AG08396 (cell line): ENCODE measurements at regions not wholly inside any gene's neighbourhood (a gene's known extent, or its start where the extent isn't known, plus 50 kb on each side); places are given as distances from the start of the nearest gene placed in this dataset.

Experiments
- DNase-seq: peaks from one replicate; pipeline ENCODE4 v3.0.0; 2012; ENCODE audit warnings: low spot score, mixed read lengths

- no peak for DNase-seq
Measured at GRCh38 chr1:163406772-163407171, 85.0 kb downstream of the NUF2 start.

DNA sequence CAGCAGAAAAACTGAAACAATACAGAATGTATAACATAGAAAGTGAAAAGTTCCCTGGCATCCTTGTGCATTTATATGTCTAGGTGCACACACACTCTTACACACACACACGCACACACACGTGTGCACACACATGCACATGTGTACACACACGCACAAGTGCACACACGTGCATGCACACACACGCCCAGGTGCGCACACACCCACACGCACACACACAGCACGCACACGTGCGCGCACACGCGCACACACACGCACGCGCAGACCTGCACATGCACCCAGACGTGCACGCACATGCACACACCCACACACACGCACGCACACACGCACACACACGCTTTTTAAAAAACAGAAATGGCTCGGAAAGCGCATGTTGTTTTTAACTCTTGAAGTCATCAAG is 86.5 kb downstream of the NUF2 start:
- DNase-seq: no peak

GRCh38 chr1:163410073-163410999 is 88.6 kb downstream of the NUF2 start:
- peak; percentile 44 for DNase-seq

- no peak for DNase-seq
Measured at GRCh38 chr1:163412221-163412620, 90.5 kb downstream of the NUF2 start.

DNA sequence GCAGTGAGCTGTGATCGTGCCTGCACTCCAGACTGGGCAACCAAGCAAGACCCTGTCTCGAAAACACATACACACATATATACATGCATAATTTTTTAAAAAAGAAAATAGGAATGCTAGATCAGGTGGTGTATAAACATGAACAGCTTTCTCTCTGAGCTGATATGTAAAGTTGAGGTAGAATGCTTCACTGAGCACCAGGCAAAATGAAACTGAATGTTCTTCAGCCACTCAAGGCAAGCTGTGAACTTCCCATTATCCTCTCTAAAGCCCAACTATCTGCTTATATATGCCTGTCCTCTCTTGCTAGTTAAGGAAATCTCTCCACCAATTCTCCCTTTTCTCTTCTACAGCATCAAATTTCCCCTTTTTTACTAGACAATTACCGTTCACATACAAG is 93.0 kb downstream of the NUF2 start:
- no peak for DNase-seq

DNA sequence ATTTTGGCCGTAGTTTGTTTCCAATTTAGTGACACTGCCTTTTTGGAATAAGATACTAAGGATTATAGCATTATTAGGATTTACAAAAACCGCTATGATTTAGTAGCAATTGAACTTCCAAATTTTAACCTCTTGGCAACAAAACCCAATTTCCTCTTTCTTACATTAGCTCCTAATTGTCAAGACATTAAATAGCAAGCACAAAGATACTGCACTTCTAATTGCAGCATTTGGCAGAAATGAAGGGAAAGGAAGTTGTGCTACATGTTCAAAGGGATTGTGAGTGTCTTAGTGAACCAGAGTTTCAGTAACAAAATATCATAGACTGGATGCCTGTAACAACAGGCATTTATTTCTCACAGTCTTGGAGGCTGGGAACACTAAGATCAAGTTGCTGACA is 99.9 kb downstream of the NUF2 start:
- no peak for DNase-seq

- DNase-seq: no peak
Measured at GRCh38 chr1:163422738-163423404, 101.1 kb downstream of the NUF2 start.

DNA sequence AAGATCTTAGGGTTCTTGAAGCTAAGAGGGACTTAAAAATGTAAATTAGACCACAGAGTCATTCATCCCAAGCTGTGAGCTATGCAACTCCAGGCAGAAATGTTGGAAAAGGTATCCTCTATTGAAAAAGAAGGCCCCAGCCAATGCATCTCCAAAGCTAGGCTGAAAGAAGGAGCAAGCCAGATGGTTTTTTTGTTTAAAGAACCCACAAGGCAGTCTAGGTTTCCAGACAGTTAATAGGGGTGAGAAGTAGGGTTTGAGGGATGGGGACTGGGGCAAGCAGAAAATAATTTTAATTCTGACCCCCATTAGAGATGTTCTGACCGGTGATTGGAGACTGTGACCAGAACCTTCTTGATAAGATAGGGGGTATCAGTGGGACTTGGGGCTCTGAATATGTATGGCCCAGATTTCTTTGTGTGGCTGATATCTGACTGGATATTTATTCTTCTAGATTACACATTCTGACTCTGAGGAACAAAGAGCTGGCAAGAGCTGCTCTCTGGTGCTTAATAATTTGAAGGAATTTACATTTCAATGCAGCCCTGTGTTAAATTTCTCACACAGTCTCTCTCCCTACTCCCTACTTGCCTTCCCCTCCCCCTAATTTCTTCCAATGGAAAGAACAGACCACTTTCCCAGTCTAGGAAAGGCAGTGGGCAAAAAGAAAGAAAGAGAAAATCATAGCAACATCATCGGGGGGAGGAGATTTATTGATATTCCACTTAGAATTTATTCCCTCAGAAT is 104.9 kb downstream of the NUF2 start:
- DNase-seq: no peak

GRCh38 chr1:163427279-163427678 is 105.5 kb downstream of the NUF2 start:
- no peak for DNase-seq

GRCh38 chr1:163436140-163436812 is 114.5 kb downstream of the NUF2 start:
- no peak for DNase-seq

GRCh38 chr1:163439471-163439870 is 117.7 kb downstream of the NUF2 start:
- DNase-seq: no peak

DNA sequence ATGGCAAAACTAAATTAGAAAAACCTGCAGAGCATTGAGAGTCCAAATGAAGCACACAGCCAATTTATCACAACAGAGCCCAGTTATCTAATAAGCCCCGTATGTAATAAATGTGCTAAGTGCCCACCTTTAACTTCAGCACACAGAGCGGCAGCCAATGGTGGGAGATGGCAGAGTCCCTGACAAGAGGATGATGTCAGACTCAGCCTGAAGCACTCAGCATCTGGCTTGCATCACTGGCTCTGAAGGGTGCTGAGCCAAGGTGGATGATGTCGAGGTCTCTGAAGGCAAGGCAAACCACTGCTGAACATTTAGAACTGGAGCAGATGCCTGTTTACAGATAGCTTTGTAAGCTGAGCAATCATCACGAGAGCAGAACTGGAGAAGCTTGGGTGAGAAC is 118.3 kb downstream of the NUF2 start:
- DNase-seq: no peak

GRCh38 chr1:163442231-163442879 is 120.6 kb downstream of the NUF2 start:
- no peak for DNase-seq

DNA sequence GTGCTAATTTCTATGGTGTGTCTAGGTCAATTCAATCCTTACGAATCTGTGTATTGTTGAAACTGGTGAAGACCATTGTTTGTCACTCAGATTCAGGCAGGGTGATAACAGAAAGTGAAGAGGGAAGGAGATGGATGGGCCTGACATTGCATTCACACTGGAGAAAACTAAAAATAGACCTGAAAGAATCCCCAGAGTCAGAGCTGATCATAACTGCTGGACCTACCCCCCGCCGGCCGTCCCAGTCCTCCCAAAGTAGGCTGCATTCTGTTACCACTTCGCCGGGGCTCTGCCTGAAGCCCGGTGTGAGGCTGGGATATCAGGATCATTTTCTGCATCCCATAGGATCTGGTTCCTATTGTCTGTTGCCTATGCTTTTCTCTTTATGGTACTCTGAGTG is 121.1 kb downstream of the NUF2 start:
- DNase-seq: no peak

DNA sequence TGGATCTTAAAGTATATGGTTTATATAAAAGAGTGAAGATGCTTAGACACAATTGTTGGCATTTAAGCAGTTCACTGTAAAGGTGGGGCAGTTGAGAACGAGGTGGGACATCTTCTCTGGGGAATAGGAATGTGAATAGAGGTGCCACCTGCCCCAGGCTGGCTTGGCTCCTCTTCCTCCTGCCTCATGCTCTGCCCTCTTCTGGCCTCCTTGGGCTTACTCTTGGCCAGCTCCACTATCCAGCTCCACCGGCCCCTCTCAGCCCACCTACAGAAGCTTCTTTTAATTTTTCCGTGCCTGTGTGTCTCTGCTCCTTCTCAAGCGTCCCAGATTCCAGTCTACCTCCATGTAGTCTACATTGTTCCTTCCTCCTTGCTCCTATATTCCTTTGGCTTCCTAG is 122.1 kb downstream of the NUF2 start:
- DNase-seq: no peak

DNA sequence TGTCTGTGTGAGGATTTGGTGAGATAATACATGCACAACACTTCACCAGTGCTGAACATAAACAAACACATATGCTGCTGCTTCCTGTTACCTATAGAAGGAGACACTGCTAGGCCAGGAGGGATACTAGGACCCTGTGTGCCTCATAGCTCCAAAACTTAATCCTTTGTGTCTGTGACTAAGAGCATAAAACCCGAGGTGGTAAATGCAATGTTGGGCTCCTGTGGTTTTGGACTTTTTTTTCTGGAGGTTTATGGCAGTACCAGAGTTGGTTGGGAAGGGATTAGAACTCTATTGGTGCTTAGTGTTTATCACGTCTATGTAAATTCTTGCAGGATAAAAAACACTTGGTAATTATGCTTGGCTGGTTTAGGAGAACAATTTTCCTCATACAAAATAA is 122.9 kb downstream of the NUF2 start:
- no peak for DNase-seq

DNA sequence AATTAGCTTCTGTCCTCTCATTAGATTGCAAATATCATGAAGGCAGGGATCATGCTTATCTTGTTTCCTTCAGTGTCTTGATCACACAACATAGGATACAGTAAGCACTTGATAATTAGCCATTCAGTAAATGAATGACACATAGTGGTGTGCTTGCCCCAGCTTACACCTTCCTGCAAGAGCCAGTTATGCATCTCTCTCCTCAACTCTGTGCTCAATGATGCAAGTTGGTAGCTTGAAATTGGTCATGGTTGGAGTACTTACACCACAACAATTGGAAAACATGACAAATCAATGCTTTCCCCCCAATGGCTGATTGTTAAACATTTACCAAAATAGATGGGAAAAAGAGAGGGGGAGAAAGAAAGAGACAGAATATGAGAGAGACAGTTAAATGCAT is 129.2 kb downstream of the NUF2 start:
- DNase-seq: no peak

DNA sequence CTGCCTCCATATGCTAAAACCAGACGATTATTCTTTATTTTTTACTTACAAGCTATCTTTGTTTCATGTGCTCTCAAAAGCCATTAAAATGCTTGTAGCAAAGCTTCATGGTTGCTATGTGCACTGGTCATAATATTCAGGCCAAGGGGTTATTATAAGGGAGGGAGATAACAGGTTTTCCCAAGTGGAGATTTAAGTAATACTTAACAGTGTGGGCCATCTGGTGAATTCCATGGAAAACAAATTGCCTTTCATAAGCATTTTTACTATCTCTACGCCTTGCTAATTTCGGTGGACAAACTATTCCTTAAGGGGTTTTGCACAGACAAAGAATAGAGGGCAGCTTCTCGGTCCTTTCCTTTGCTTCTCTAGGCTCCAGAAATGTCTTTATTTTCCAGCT is 137.8 kb downstream of the NUF2 start:
- no peak for DNase-seq

- DNase-seq: no peak
Measured at GRCh38 chr1:163467289-163467688, 145.5 kb downstream of the NUF2 start.

GRCh38 chr1:163471779-163472650 is 150.3 kb downstream of the NUF2 start:
- DNase-seq: no peak
